ENCODE measurements at regions not wholly inside any gene's neighbourhood (a gene's known extent, or its start where the extent isn't known, plus 50 kb on each side); places are given as distances from the start of the nearest gene placed in this dataset.

DNA sequence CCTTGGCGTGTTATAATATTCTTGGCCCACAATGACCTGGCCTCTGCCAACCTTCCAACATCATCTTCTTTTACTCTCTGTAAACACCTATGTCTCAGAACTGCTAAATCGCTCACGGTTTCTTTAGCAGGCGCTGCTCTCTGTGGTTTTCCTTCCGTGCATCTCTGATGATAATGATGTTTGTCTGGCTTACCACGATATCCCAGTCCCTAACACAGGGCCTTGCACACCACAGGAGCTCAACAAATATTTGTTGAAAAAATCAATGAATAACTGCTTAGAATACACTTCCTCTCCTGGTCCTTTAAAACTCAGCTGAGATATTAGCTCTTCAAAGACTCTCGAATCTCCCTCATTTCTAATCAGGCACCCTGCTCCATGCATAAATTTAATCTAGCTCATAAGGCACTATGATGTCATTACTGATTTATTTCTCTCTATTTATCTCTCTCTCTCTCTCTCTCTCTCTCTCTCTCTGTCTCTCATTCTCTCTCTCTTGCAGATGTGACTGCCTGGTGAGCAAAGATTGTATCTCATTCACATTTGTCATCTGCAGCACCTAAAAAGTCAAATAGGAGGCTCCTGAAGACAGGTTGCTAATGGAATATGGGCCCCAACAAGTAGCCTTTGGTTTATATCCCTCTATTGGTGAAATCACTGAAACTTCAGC, 206.4 kb downstream of the NHLRC3 start:
- Mint-ChIP-seq H3K4me1 (no peaks in the 10 kb centered on the region), H3K4me3 (no peak overlapping the region), H3K27me3 (peaks cover 0 to 13% of the 10 kb centered on the region in 2 donors), H3K36me3 (no peaks in the 10 kb centered on the region), H3K9me3 (no peaks in the 10 kb centered on the region), H3K27ac (no peak overlapping the region)
- ATAC-seq (replicated peaks) (no peak), DNase-seq (no peak)

GRCh38 chr13:39245688-39246087, 207.4 kb downstream of the NHLRC3 start:
- Mint-ChIP-seq H3K4me1 (no peaks in the 10 kb centered on the region), H3K9me3 (no peaks in the 10 kb centered on the region), H3K4me3 (no peak overlapping the region), H3K27me3 (peaks cover 0 to 11% of the 10 kb centered on the region in 2 donors), H3K27ac (no peak overlapping the region), H3K36me3 (no peaks in the 10 kb centered on the region)
- ATAC-seq (replicated peaks) = no peak
- DNase-seq = no peak

DNA sequence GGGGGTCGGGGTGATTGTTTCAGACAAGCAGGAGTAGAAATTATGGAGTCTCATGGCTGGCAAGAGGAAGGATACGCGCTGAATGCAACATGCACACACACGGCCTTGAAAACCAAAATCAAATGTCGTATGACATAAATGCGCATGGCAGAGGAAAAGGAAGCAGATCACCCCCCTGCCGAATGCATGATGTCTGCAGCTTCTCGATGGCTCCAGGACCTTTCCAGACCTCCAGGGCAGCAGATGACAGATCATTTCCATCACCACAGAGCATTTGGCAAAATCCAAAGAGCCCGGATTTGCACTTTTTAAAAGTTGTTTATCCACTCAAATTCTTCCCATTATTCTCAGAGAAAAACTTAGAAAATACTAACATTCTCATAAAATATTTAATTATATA, 211.7 kb downstream of the NHLRC3 start:
- Mint-ChIP-seq H3K9me3 (no peaks in the 10 kb centered on the region), H3K4me1 (no peaks in the 10 kb centered on the region), H3K36me3 (no peaks in the 10 kb centered on the region), H3K4me3 (no peak overlapping the region), H3K27me3 (peaks cover 0 to 5% of the 10 kb centered on the region in 2 donors), H3K27ac (no peak overlapping the region)
- ATAC-seq (replicated peaks) = no peak
- DNase-seq = no peak

DNA sequence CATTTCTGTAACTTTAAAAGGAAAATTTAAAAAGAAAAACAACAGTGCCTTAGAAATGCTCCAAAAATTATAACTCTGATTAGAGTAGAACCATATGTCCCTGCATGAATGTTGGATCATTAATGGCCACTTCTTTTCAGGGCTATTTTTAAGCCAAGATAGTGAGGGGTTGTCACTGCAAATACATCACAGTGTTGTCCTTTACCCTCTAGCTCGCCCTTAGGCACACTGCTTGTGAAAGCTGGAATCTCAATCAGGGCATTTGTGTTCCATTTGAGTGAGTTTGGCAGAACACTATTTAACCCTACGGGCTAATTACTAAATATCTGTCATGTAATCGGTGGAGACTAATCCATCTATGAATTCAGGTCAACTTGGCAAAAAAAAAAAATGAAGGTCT, 212.2 kb downstream of the NHLRC3 start:
- Mint-ChIP-seq H3K36me3 (no peaks in the 10 kb centered on the region), H3K4me1 (no peaks in the 10 kb centered on the region)
- no peak for ATAC-seq (replicated peaks)

GRCh38 chr13:39251340-39251739, 213.1 kb downstream of the NHLRC3 start:
- Mint-ChIP-seq H3K27me3 (peaks cover 0 to 5% of the 10 kb centered on the region in 2 donors), H3K27ac (no peak overlapping the region), H3K4me3 (no peak overlapping the region), H3K9me3 (no peaks in the 10 kb centered on the region), H3K36me3 (no peaks in the 10 kb centered on the region), H3K4me1 (no peaks in the 10 kb centered on the region)
- no peak for ATAC-seq (replicated peaks)
- no peak for DNase-seq

More for the DNA sequence above, 212.2 kb downstream of the NHLRC3 start:
- no peaks in the 10 kb centered on the region for H3K9me3 Mint-ChIP-seq
- no peak overlapping the region for H3K27ac Mint-ChIP-seq
- no peak overlapping the region for H3K4me3 Mint-ChIP-seq
- peaks cover 0 to 5% of the 10 kb centered on the region in 2 donors for H3K27me3 Mint-ChIP-seq
- DNase-seq = no peak

DNA sequence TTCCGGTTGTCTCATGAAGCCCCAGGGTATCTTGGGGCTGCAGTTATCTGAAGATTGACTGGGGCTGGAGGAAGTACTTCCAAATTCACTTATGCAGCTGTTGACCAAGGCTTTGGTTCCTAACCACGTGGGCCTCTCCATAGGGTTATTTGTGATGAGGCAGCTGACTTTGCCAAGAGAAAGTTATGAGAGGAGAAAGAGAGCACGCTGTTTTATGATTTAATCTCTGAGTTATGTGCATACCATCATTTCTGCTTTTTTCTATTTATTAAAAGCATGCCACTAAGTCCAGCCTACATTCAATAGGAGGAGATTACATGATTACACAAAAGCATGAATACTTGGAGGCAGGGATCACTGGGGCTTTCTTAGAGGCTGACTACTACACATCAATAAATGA, 215.5 kb downstream of the NHLRC3 start:
- H3K4me1 Mint-ChIP-seq = no peaks in the 10 kb centered on the region
- ATAC-seq (replicated peaks) (no peak), DNase-seq (no peak)
- H3K4me3 Mint-ChIP-seq = no peak overlapping the region
- H3K27ac Mint-ChIP-seq = no peak overlapping the region
- H3K9me3 Mint-ChIP-seq = no peaks in the 10 kb centered on the region
- no peaks in the 10 kb centered on the region for H3K27me3 Mint-ChIP-seq
- H3K36me3 Mint-ChIP-seq = no peaks in the 10 kb centered on the region

- ATAC-seq (replicated peaks) (no peak), DNase-seq (no peak)
- peaks cover 0 to 4% of the 10 kb centered on the region in 2 donors for H3K27me3 Mint-ChIP-seq
- H3K27ac Mint-ChIP-seq = no peak overlapping the region
- no peaks in the 10 kb centered on the region for H3K36me3 Mint-ChIP-seq
- no peak overlapping the region for H3K4me3 Mint-ChIP-seq
- H3K9me3 Mint-ChIP-seq = no peaks in the 10 kb centered on the region
- H3K4me1 Mint-ChIP-seq = peaks cover 0 to 4% of the 10 kb centered on the region in 2 donors
These were observed 216.3 kb downstream of the NHLRC3 start for GRCh38 chr13:39254601-39255000.

GRCh38 chr13:39257642-39258041, 219.4 kb downstream of the NHLRC3 start:
- Mint-ChIP-seq H3K27me3 (peaks cover 0 to 6% of the 10 kb centered on the region in 2 donors), H3K4me1 (peaks cover 0 to 4% of the 10 kb centered on the region in 2 donors), H3K9me3 (no peaks in the 10 kb centered on the region), H3K27ac (no peak overlapping the region), H3K36me3 (no peaks in the 10 kb centered on the region), H3K4me3 (no peak overlapping the region)
- ATAC-seq (replicated peaks) = no peak
- DNase-seq = no peak

DNA sequence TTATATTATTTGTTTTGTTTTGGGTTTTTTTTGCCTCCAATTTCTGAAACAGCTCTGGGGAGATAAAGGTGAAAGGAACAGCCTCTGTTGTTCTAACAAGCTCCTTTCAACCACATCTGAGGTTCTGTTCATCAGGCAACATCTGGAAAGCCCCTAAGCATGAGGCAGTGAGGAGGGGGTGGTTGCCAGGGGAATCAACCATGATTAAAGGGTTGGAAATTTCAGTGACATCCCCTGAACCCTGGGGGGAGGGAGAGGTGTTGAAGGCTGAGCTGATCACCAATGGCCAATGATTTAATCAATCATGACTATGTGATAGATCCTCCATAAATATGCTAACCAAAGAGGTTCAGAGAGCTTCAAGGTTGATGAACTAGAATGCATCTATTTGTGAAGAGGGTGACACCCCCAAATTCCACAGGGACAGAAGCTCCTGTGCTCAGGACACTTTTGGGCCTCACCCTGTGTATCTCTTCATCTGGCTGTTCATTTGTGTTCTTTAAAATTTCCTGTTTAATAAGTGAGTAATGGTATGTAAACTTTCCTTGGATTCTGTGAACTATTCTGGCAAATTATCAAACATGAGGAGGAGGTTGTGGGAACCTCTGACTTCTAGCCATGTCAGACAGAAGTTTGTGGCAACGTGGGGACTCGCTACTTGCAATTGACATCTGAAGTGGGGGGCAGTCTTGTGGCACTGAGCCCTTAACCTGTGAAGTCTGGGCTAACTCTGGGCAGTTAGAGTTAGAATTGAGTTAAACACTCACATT, 221.3 kb downstream of the NHLRC3 start:
- Mint-ChIP-seq H3K4me3 (no peak overlapping the region), H3K4me1 (peaks cover 0 to 4% of the 10 kb centered on the region in 2 donors), H3K9me3 (no peaks in the 10 kb centered on the region), H3K27me3 (peaks cover 0 to 6% of the 10 kb centered on the region in 2 donors), H3K27ac (no peak overlapping the region), H3K36me3 (no peaks in the 10 kb centered on the region)
- ATAC-seq (replicated peaks) (peak in 1 of 2 donors; percentile 38), DNase-seq (no peak)

- ATAC-seq (replicated peaks) = peak; percentile 76 to 90
- no peaks in the 10 kb centered on the region for H3K36me3 Mint-ChIP-seq
- peaks cover 0 to 4% of the 10 kb centered on the region in 2 donors for H3K4me1 Mint-ChIP-seq
- peak; percentile 13 for DNase-seq
- no peak overlapping the region for H3K27ac Mint-ChIP-seq
- H3K4me3 Mint-ChIP-seq = no peak overlapping the region
- peaks cover 0 to 5% of the 10 kb centered on the region in 2 donors for H3K9me3 Mint-ChIP-seq
- peaks cover 4 to 12% of the 10 kb centered on the region in 2 donors for H3K27me3 Mint-ChIP-seq
These were observed 224.8 kb downstream of the NHLRC3 start for GRCh38 chr13:39263033-39263432.

GRCh38 chr13:39263531-39263930, 225.3 kb downstream of the NHLRC3 start:
- H3K27me3 Mint-ChIP-seq = peaks cover 6 to 12% of the 10 kb centered on the region in 2 donors
- H3K4me1 Mint-ChIP-seq = peaks cover 0 to 4% of the 10 kb centered on the region in 2 donors
- DNase-seq (no peak), ATAC-seq (replicated peaks) (no peak)
- no peaks in the 10 kb centered on the region for H3K36me3 Mint-ChIP-seq
- H3K9me3 Mint-ChIP-seq = peaks cover 0 to 5% of the 10 kb centered on the region in 2 donors
- no peak overlapping the region for H3K27ac Mint-ChIP-seq
- H3K4me3 Mint-ChIP-seq = no peak overlapping the region

DNA sequence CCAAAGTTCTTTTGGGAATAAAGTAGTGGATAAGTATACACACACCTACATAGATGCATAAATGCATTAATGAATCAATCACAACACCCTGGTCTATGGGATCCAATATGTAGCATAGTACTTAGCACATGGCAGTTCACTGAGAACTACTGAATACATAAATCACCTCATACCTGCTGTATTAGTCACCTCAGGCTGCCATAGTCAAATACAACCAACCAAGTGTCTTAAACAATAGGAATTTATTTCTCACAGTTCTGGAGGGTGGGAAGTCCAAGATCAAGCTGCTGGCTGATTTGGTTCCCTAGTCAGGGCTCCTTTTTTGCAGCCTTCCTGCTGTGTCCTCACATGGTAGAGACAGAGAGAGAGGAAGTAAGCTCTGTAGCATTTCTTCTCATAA, 228.2 kb downstream of the NHLRC3 start:
- no peak for DNase-seq
- H3K36me3 Mint-ChIP-seq = no peaks in the 10 kb centered on the region
- no peak overlapping the region for H3K27ac Mint-ChIP-seq
- peaks cover 6 to 14% of the 10 kb centered on the region in 2 donors for H3K27me3 Mint-ChIP-seq
- peaks cover 0 to 5% of the 10 kb centered on the region in 2 donors for H3K9me3 Mint-ChIP-seq
- H3K4me1 Mint-ChIP-seq = no peaks in the 10 kb centered on the region
- no peak overlapping the region for H3K4me3 Mint-ChIP-seq
- no peak for ATAC-seq (replicated peaks)

DNA sequence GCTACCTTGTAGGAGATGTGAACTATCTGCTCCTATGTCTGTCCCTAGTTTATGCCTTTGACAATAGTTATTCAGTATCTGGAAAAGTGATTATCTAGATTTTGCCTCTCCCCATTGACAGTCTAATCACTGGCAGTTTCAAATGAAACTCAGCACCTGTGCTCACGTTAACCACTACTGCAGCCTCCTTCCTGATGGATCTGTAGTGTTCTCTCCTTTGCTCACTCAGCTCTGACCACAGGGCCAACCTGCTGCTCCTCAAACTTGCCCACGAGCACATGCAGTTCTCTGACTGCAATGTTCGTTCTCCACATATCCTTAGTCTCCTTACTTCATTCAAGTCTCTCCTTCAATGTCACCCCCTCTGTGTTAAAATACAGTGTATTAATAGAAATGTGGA, 230.1 kb downstream of the NHLRC3 start:
- H3K27me3 Mint-ChIP-seq = peaks cover 6 to 14% of the 10 kb centered on the region in 2 donors
- peaks cover 0 to 5% of the 10 kb centered on the region in 2 donors for H3K9me3 Mint-ChIP-seq
- H3K27ac Mint-ChIP-seq = no peak overlapping the region
- no peaks in the 10 kb centered on the region for H3K4me1 Mint-ChIP-seq
- H3K4me3 Mint-ChIP-seq = no peak overlapping the region
- H3K36me3 Mint-ChIP-seq = no peaks in the 10 kb centered on the region
- no peak for DNase-seq
- no peak for ATAC-seq (replicated peaks)

GRCh38 chr13:39269004-39269403, 230.7 kb downstream of the NHLRC3 start:
- DNase-seq = no peak
- H3K9me3 Mint-ChIP-seq = peaks cover 0 to 5% of the 10 kb centered on the region in 2 donors
- no peak overlapping the region for H3K27ac Mint-ChIP-seq
- peaks cover 6 to 14% of the 10 kb centered on the region in 2 donors for H3K27me3 Mint-ChIP-seq
- H3K4me1 Mint-ChIP-seq = no peaks in the 10 kb centered on the region
- ATAC-seq (replicated peaks) = no peak
- no peak overlapping the region for H3K4me3 Mint-ChIP-seq
- H3K36me3 Mint-ChIP-seq = no peaks in the 10 kb centered on the region

- H3K4me1 Mint-ChIP-seq = no peaks in the 10 kb centered on the region
- DNase-seq (no peak), ATAC-seq (replicated peaks) (no peak)
- no peaks in the 10 kb centered on the region for H3K36me3 Mint-ChIP-seq
- no peak overlapping the region for H3K4me3 Mint-ChIP-seq
- no peak overlapping the region for H3K27ac Mint-ChIP-seq
- H3K9me3 Mint-ChIP-seq = peaks cover 0 to 5% of the 10 kb centered on the region in 2 donors
- peaks cover 6 to 14% of the 10 kb centered on the region in 2 donors for H3K27me3 Mint-ChIP-seq
These were observed 231.2 kb downstream of the NHLRC3 start for GRCh38 chr13:39269411-39269810.

Data from stimulated activated naive B cell treated with anti-CD40 and anti-IgM and Interleukin-4, amounts not matched to agents 10 μg/mL and 1 μg/mL and 100 μg/mL, for 72 hours (primary cell).